Sigmoid colon (tissue), 4 donors: ENCODE measurements at regions not wholly inside any gene's neighbourhood (a gene's known extent, or its start where the extent isn't known, plus 50 kb on each side); places are given as distances from the start of the nearest gene placed in this dataset.

Experiments used
- EP300 ChIP-seq, 4 donors: sonication (generic); formaldehyde crosslinking; IDR thresholded peaks; one replicate each; pipeline ENCODE4 v1.6.1; 2017; ENCODE audit warnings: antibody characterized with exemption in 4 of 4
- POLR2A ChIP-seq, 2 donors: fragments of 450-650 bp; IDR thresholded peaks; one replicate each; pipeline ENCODE4 v1.6.1; 2016; ENCODE audit warnings: antibody characterized with exemption in 2 of 2, mild to moderate bottlenecking in 2 of 2, moderate library complexity in 2 of 2
- TF ChIP-seq, protein P1 (sequence below), 4 experiments: fragments of 450-650 bp in 3 of 4; fragments of 200-600 bp in 1 of 4; IDR thresholded peaks; one replicate each; pipeline ENCODE4 v1.5.1; 2016 to 2019; ENCODE audit warnings: antibody characterized with exemption in 4 of 4, mild to moderate bottlenecking in 3 of 4, moderate library complexity in 2 of 4

DNA sequence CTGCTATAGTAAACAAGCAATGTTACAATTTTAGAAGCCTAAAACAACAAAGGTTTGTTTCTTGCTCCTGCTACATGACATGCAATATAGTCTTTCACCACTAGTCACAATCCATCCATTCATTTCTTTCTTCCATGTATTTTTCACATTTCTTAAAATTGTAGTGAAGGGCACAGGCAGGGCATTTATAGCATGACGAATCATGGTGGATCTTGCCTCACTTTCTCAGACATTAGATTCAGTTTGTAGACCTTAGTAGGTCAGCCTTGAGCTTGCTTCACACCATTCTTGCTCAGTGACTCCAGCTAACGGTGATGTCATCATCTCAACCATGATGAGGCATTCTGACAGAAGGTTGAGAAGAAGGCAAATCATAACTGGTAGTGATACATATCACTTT lies 546.8 kb downstream of the TBL1XR1 start:
- TF ChIP-seq POLR2A (IDR thresholded peaks at IDR 0.05) (no peak), EP300 (IDR thresholded peaks at IDR 0.05) (no peak)
- TF ChIP-seq, protein P1, sequence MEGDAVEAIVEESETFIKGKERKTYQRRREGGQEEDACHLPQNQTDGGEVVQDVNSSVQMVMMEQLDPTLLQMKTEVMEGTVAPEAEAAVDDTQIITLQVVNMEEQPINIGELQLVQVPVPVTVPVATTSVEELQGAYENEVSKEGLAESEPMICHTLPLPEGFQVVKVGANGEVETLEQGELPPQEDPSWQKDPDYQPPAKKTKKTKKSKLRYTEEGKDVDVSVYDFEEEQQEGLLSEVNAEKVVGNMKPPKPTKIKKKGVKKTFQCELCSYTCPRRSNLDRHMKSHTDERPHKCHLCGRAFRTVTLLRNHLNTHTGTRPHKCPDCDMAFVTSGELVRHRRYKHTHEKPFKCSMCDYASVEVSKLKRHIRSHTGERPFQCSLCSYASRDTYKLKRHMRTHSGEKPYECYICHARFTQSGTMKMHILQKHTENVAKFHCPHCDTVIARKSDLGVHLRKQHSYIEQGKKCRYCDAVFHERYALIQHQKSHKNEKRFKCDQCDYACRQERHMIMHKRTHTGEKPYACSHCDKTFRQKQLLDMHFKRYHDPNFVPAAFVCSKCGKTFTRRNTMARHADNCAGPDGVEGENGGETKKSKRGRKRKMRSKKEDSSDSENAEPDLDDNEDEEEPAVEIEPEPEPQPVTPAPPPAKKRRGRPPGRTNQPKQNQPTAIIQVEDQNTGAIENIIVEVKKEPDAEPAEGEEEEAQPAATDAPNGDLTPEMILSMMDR (IDR thresholded peaks at IDR 0.05): no peak
